H9 (cell line): ENCODE measurements at regions not wholly inside any gene's neighbourhood (a gene's known extent, or its start where the extent isn't known, plus 50 kb on each side); places are given as distances from the start of the nearest gene placed in this dataset.

Source experiments
- DNase-seq: peaks from one replicate; pipeline ENCODE4 v3.0.0-alpha.2; 2017
- H2AFZ ChIP-seq: one replicate; pipeline ENCODE4 v1.6.1; 2013; ENCODE audit warnings: mild to moderate bottlenecking, low read length, control low read depth, moderate library complexity
- H2AK5ac ChIP-seq: 2 replicates; pipeline ENCODE4 v1.6.1; 2013; ENCODE audit warnings: low read length, control low read depth, mixed read lengths; ENCODE audit not compliant: insufficient read length
- H2BK120ac ChIP-seq: one replicate; pipeline ENCODE4 v1.6.1; 2013; ENCODE audit warnings: low read depth, mild to moderate bottlenecking, low read length, control low read depth, inconsistent platforms; ENCODE audit not compliant: poor library complexity, severe bottlenecking
- H2BK12ac ChIP-seq: 2 replicates; pipeline ENCODE4 v1.6.1; 2013; ENCODE audit warnings: low read length, control low read depth, mixed read lengths, low read depth; ENCODE audit not compliant: insufficient read length
- H2BK15ac ChIP-seq: 2 replicates; pipeline ENCODE4 v1.6.1; 2013; ENCODE audit warnings: low read depth, low read length, control low read depth
- H2BK20ac ChIP-seq: one replicate; pipeline ENCODE4 v1.6.1; 2013; ENCODE audit warnings: low read depth, mild to moderate bottlenecking, low read length, control low read depth, inconsistent platforms; ENCODE audit not compliant: poor library complexity, severe bottlenecking
- H2BK5ac ChIP-seq: 2 replicates; pipeline ENCODE4 v1.6.1; 2013; ENCODE audit warnings: low read length, control low read depth, mixed read lengths; ENCODE audit not compliant: insufficient read length
- H3K14ac ChIP-seq: 2 replicates; pipeline ENCODE4 v1.6.1; 2013; ENCODE audit warnings: low read length, control low read depth; ENCODE audit not compliant: insufficient read depth
- H3K18ac ChIP-seq: 2 replicates; pipeline ENCODE4 v1.6.1; 2013; ENCODE audit warnings: low read depth, mild to moderate bottlenecking, mixed read lengths, low read length, control low read depth; ENCODE audit not compliant: insufficient read length
- H3K23ac ChIP-seq: 2 replicates; pipeline ENCODE4 v1.6.1; 2013; ENCODE audit warnings: low read length, control low read depth, mixed read lengths, low read depth; ENCODE audit not compliant: insufficient read length
- H3K23me2 ChIP-seq: 2 replicates; pipeline ENCODE4 v1.6.1; 2013; ENCODE audit warnings: low read depth, mild to moderate bottlenecking, mixed read lengths, low read length, control low read depth; ENCODE audit not compliant: insufficient read length, poor library complexity, severe bottlenecking
- H3K27ac ChIP-seq: 2 replicates; pipeline ENCODE4 v1.5.1; 2013; ENCODE audit warnings: low read length, control low read depth, mixed read lengths, low read depth; ENCODE audit not compliant: insufficient read length
- H3K27me3 ChIP-seq: 2 replicates; pipeline ENCODE4 v1.6.1; 2013; ENCODE audit warnings: low read length, control low read depth, inconsistent platforms; ENCODE audit not compliant: insufficient read depth
- H3K4ac ChIP-seq: 2 replicates; pipeline ENCODE4 v1.6.1; 2013; ENCODE audit warnings: low read depth, mild to moderate bottlenecking, control low read depth, inconsistent platforms, low read length, moderate library complexity
- H3K4me1 ChIP-seq: 2 replicates; pipeline ENCODE4 v1.6.1; 2013; ENCODE audit warnings: low read length, control low read depth, inconsistent platforms; ENCODE audit not compliant: insufficient read depth
- H3K4me2 ChIP-seq: 2 replicates; pipeline ENCODE4 v1.6.1; 2013; ENCODE audit warnings: low read length, control low read depth, mixed read lengths; ENCODE audit not compliant: insufficient read length, insufficient read depth
- H3K56ac ChIP-seq: 2 replicates; pipeline ENCODE4 v1.6.1; 2013; ENCODE audit warnings: low read depth, mild to moderate bottlenecking, mixed read lengths, low read length, control low read depth; ENCODE audit not compliant: insufficient read length
- H3K79me1 ChIP-seq: 2 replicates; pipeline ENCODE4 v1.6.1; 2013; ENCODE audit warnings: low read depth, mild to moderate bottlenecking, moderate library complexity, low read length, control low read depth, inconsistent platforms; ENCODE audit not compliant: insufficient read depth, poor library complexity, severe bottlenecking
- H3K79me2 ChIP-seq: 2 replicates; pipeline ENCODE4 v1.6.1; 2013; ENCODE audit warnings: low read length, control low read depth, inconsistent platforms; ENCODE audit not compliant: insufficient read depth
- H3K9ac ChIP-seq: 2 replicates; pipeline ENCODE4 v1.6.1; 2013; ENCODE audit warnings: low read length, control low read depth, mixed read lengths; ENCODE audit not compliant: insufficient read length; ENCODE audit errors: extremely low read depth
- H3K9me3 ChIP-seq: one replicate; pipeline ENCODE4 v1.6.1; 2013; ENCODE audit warnings: low read depth, low read length, inconsistent platforms; ENCODE audit not compliant: control insufficient read depth
- H3T11ph ChIP-seq: one replicate; pipeline ENCODE4 v1.6.1; 2013; ENCODE audit warnings: mild to moderate bottlenecking, low read length, control low read depth, inconsistent platforms
- H4K20me1 ChIP-seq: one replicate; pipeline ENCODE4 v1.6.1; 2013; ENCODE audit not compliant: control insufficient read depth, insufficient read length, insufficient read depth
- H4K5ac ChIP-seq: 2 replicates; pipeline ENCODE4 v1.6.1; 2013; ENCODE audit warnings: low read depth, mild to moderate bottlenecking, mixed read lengths, low read length, control low read depth; ENCODE audit not compliant: insufficient read length
- H4K8ac ChIP-seq: replicated peaks from 2 replicates; pipeline ENCODE4 v1.6.1; 2013; ENCODE audit warnings: low read length, control low read depth, mixed read lengths, low read depth; ENCODE audit not compliant: insufficient read length
- H4K91ac ChIP-seq: 2 replicates; pipeline ENCODE4 v1.6.1; 2013; ENCODE audit warnings: low read depth, mild to moderate bottlenecking, moderate library complexity, mixed read lengths, low read length, control low read depth; ENCODE audit not compliant: insufficient read length
- H3K27ac Mint-ChIP-seq, 3 experiments: 2 replicates in 2 of 3; 3 replicates in 1 of 3; pipeline ENCODE4 v1.8.0; 2020 to 2021; ENCODE audit warnings: mixed read lengths in 3 of 3, mild to moderate bottlenecking in 1 of 3, moderate library complexity in 1 of 3
- H3K27me3 Mint-ChIP-seq: 2 replicates; pipeline ENCODE4 v1.8.0; 2021; ENCODE audit warnings: low read depth, mild to moderate bottlenecking, moderate library complexity, mixed read lengths
- H3K36me3 Mint-ChIP-seq, 3 experiments: 2 replicates in 2 of 3; 3 replicates in 1 of 3; pipeline ENCODE4 v1.8.0; 2020 to 2021; ENCODE audit warnings: low read depth in 3 of 3, mixed read lengths in 3 of 3; ENCODE audit not compliant: insufficient read depth in 1 of 3
- H3K4me1 Mint-ChIP-seq, 2 experiments: 2 replicates each; pipeline ENCODE4 v1.8.0; 2020; ENCODE audit warnings: mixed read lengths in 2 of 2
- H3K4me3 Mint-ChIP-seq, 2 experiments: 2 replicates in 1 of 2; 3 replicates in 1 of 2; pipeline ENCODE4 v1.8.0; 2020 to 2021; ENCODE audit warnings: mild to moderate bottlenecking in 2 of 2, mixed read lengths in 2 of 2, moderate library complexity in 1 of 2
- H3K9me3 Mint-ChIP-seq, 2 experiments: 2 replicates in 1 of 2; 3 replicates in 1 of 2; pipeline ENCODE4 v1.8.0; 2020; ENCODE audit warnings: mild to moderate bottlenecking in 2 of 2, mixed read lengths in 2 of 2, moderate library complexity in 1 of 2
- CTCF ChIP-seq: fragments of 200-600 bp; sonication (generic); conservative IDR thresholded peaks from 3 replicates; pipeline ENCODE4 v1.8.0; 2021; ENCODE audit warnings: antibody characterized with exemption, mild to moderate bottlenecking

GRCh38 chr2:33933203-33933602 is 334.1 kb upstream of the FAM98A start:
- Mint-ChIP-seq H3K9me3 (no peaks in the 10 kb centered on the region), H3K27ac (no peak overlapping the region), H3K4me3 (no peak overlapping the region), H3K36me3 (no peaks in the 10 kb centered on the region), H3K27me3 (no peaks in the 10 kb centered on the region), H3K4me1 (peaks cover 7% of the 10 kb centered on the region in 2 experiments)
- H3K79me2 ChIP-seq, result no peaks in the 10 kb centered on the region
- no peak overlapping the region for H2BK5ac ChIP-seq
- H2BK15ac ChIP-seq, result no peak overlapping the region
- no peaks in the 10 kb centered on the region for H3K79me1 ChIP-seq
- H3K23me2 ChIP-seq, result no peaks in the 10 kb centered on the region
- H3K9me3 ChIP-seq, result no peaks in the 10 kb centered on the region
- DNase-seq, result no peak
- H3K14ac ChIP-seq, result no peak overlapping the region
- H4K20me1 ChIP-seq, result no peaks in the 10 kb centered on the region
- no peak overlapping the region for H3K18ac ChIP-seq
- no peak overlapping the region for H4K5ac ChIP-seq
- H4K8ac ChIP-seq, result no peak overlapping the region
- no peak overlapping the region for H2BK12ac ChIP-seq
- no peak overlapping the region for H2AFZ ChIP-seq
- H3K4me1 ChIP-seq, result no peaks in the 10 kb centered on the region
- no peak overlapping the region for H3K56ac ChIP-seq
- H3K27me3 ChIP-seq, result no peaks in the 10 kb centered on the region
- no peak overlapping the region for H3T11ph ChIP-seq
- no peak overlapping the region for H2BK20ac ChIP-seq
- no peak overlapping the region for H2AK5ac ChIP-seq
- no peak overlapping the region for H3K9ac ChIP-seq
- no peak overlapping the region for H3K4me2 ChIP-seq
- TF ChIP-seq CTCF, result no peak
- no peak overlapping the region for H3K4ac ChIP-seq
- H4K91ac ChIP-seq, result no peak overlapping the region
- no peak overlapping the region for H3K23ac ChIP-seq
- H3K27ac ChIP-seq, result no peak overlapping the region
- H2BK120ac ChIP-seq, result no peak overlapping the region
